Pancreas (tissue), 10 donors: ENCODE measurements at regions not wholly inside any gene's neighbourhood (a gene's known extent, or its start where the extent isn't known, plus 50 kb on each side); places are given as distances from the start of the nearest gene placed in this dataset.

Source experiments
- ATAC-seq, 4 donors: fragments of 200-7000 bp; cut with Tn5 transposase; one replicate each; pipeline versions ENCODE4 v1.8.0 to v1.9.1; 2020; ENCODE audit warnings: mild to moderate bottlenecking in 4 of 4, moderate library complexity in 4 of 4
- DNase-seq, 6 donors: peaks; one replicate each; pipeline ENCODE4 v3.0.0-alpha.2; 2020
- FAIRE-seq: peaks from 2 replicates; lab custom pipeline; 2012; peaks lifted over from hg19 to GRCh38; lab: Jason Lieb, UNC
- H3K27ac ChIP-seq, 4 donors: fragments of 200-600 bp; sonication (generic); 1 replicate in 3 of 4; 2 replicates in 1 of 4; pipeline versions ENCODE4 v1.5.0 to v1.8.0; 2020
- H3K27me3 ChIP-seq, 4 donors: fragments of 200-600 bp; one replicate each; pipeline ENCODE4 v1.8.0; 2021
- H3K36me3 ChIP-seq, 3 donors: fragments of 200-600 bp; sonication (generic) in 1 of 3; one replicate each; pipeline versions ENCODE4 v1.5.0 to v1.8.0; 2020 to 2021
- H3K4me1 ChIP-seq, 3 donors: fragments of 200-600 bp; one replicate each; pipeline ENCODE4 v1.8.0; 2021
- H3K4me3 ChIP-seq, 4 donors: fragments of 200-600 bp; sonication (generic) in 2 of 4; one replicate each; pipeline versions ENCODE4 v1.5.0 to v1.8.0; 2020 to 2021
- H3K9me3 ChIP-seq, 4 donors: fragments of 200-600 bp; one replicate each; pipeline ENCODE4 v1.8.0; 2021
- CTCF ChIP-seq, 4 donors: fragments of 200-600 bp; sonication (generic) in 3 of 4; IDR thresholded peaks; one replicate each; pipeline versions ENCODE4 v1.5.0 to v1.8.0; 2021; ENCODE audit warnings: antibody characterized with exemption in 4 of 4
- WGBS, 2 donors: extraction: QIAGEN DNeasy Blood & Tissue Kit; methylation state at CpG; one replicate each; pipeline ENCODE4 v1.1.7; 2013; 5-methylcytosine and 5-hydroxymethylcytosine counted together
- intact Hi-C, 3 donors: fragments of 100-400 bp; cut with DNase I; formaldehyde crosslinking; loops; one replicate each; pipeline versions ENCODE4 v1.11.1 to v1.14.2; 2022
- donor health status: healthy with polysubstance abuse.
- donor health status: DM: no; HTN: no; CAD: no; lungs with moderate emphysema.
- donor health status: DM: no; HTN: no; CAD: no.
- donor health status: control.
- donor health status: control.
- donor health status: Bipolar disorder and iron deficiency.
- donor health status: DM: yes; HTN: yes; CAD: no.
- donor health status: DM: no; HTN: no; CAD: no.
- donor health status: DM: no; HTN: no; CAD: no.
- donor health status: DM: yes; HTN: yes; CAD: no.

- DNase-seq (no peak), FAIRE-seq (no peak), ATAC-seq (no peak)
- 72 to 77% methylated on average over 3 of the region's 3 CpGs for WGBS, 2 donors
- TF ChIP-seq CTCF (IDR thresholded peaks at IDR 0.05): no peak
- H3K4me3 ChIP-seq: no peak overlapping the region
- H3K27ac ChIP-seq: no peak overlapping the region
- no peaks in the 10 kb centered on the region for H3K4me1 ChIP-seq
- intact Hi-C loops: no loop called here
- no peaks in the 10 kb centered on the region for H3K9me3 ChIP-seq
- H3K36me3 ChIP-seq: no peaks in the 10 kb centered on the region
- H3K27me3 ChIP-seq: no peaks in the 10 kb centered on the region
These were observed 180.0 kb upstream of the LNX1 start for GRCh38 chr4:53771326-53771725.

GRCh38 chr4:53767482-53767881 lies 176.2 kb upstream of the LNX1 start:
- Histone ChIP-seq H3K36me3 (no peaks in the 10 kb centered on the region), H3K27ac (no peak overlapping the region), H3K9me3 (no peaks in the 10 kb centered on the region), H3K4me3 (no peak overlapping the region), H3K27me3 (no peaks in the 10 kb centered on the region), H3K4me1 (no peaks in the 10 kb centered on the region)
- FAIRE-seq (no peak), DNase-seq (no peak), ATAC-seq (no peak)
- intact Hi-C loops: no loop called here
- TF ChIP-seq CTCF (IDR thresholded peaks at IDR 0.05): no peak
- WGBS, 2 donors: 48 to 51% methylated on average over 2 of the region's 2 CpGs

GRCh38 chr4:53764761-53765490 lies 173.6 kb upstream of the LNX1 start:
- Histone ChIP-seq H3K27ac (no peak overlapping the region), H3K4me3 (no peak overlapping the region), H3K9me3 (no peaks in the 10 kb centered on the region), H3K4me1 (no peaks in the 10 kb centered on the region), H3K36me3 (no peaks in the 10 kb centered on the region), H3K27me3 (no peaks in the 10 kb centered on the region)
- FAIRE-seq (no peak), ATAC-seq (no peak), DNase-seq (no peak)
- intact Hi-C loops: no loop called here
- TF ChIP-seq CTCF (IDR thresholded peaks at IDR 0.05): no peak
- 38% methylated on average over 3 of the region's 3 CpGs for WGBS, 2 donors

- DNase-seq (no peak), FAIRE-seq (no peak), ATAC-seq (no peak)
- intact Hi-C loops: no loop called here
- Histone ChIP-seq H3K27me3 (no peaks in the 10 kb centered on the region), H3K27ac (no peak overlapping the region), H3K4me1 (no peaks in the 10 kb centered on the region), H3K9me3 (no peaks in the 10 kb centered on the region), H3K36me3 (no peaks in the 10 kb centered on the region), H3K4me3 (no peak overlapping the region)
- TF ChIP-seq CTCF (IDR thresholded peaks at IDR 0.05): no peak
- 55 to 59% methylated on average over 5 of the region's 5 CpGs for WGBS, 2 donors
These were observed 172.7 kb upstream of the LNX1 start for GRCh38 chr4:53763813-53764597.

GRCh38 chr4:53755656-53756055 lies 164.4 kb upstream of the LNX1 start:
- no peak for DNase-seq
- no peak for ATAC-seq
- no peaks in the 10 kb centered on the region for H3K9me3 ChIP-seq
- H3K4me3 ChIP-seq: no peak overlapping the region
- intact Hi-C loops: no loop called here
- H3K36me3 ChIP-seq: no peaks in the 10 kb centered on the region
- FAIRE-seq: no peak
- H3K4me1 ChIP-seq: no peaks in the 10 kb centered on the region
- H3K27ac ChIP-seq: no peak overlapping the region
- WGBS, 2 donors: 51 to 57% methylated on average over 1 of the region's 1 CpG
- no peak for TF ChIP-seq CTCF (IDR thresholded peaks at IDR 0.05)
- H3K27me3 ChIP-seq: no peaks in the 10 kb centered on the region
